HEK293 (cell line): ENCODE measurements at regions not wholly inside any gene's neighbourhood (a gene's known extent, or its start where the extent isn't known, plus 50 kb on each side); places are given as distances from the start of the nearest gene placed in this dataset.

Experiments used
- CTCF ChIA-PET: fragments of 350-600 bp; formaldehyde crosslinking; extraction: SDS; loops from one replicate; lab custom pipeline; 2021; ENCODE audit warnings: antibody characterized with exemption; lab: Yijun Ruan, JAX
- POLR2A ChIA-PET: fragments of 300-600 bp; formaldehyde crosslinking; extraction: SDS; loops from one replicate; lab custom pipeline; 2020; ENCODE audit warnings: antibody characterized with exemption, inconsistent platforms; lab: Yijun Ruan, JAX
- H3K27ac ChIP-seq: fragments of 200-500 bp; sonication (Bioruptor generic); 2 replicates; pipeline ENCODE4 v1.5.1; 2014; ENCODE audit warnings: low read depth, low read length, control low read depth, inconsistent platforms; ENCODE audit errors: extremely low read depth
- H3K36me3 ChIP-seq, 2 experiments: fragments of 200-500 bp in 1 of 2; sonication (Bioruptor generic) in 1 of 2; 1 replicate in 1 of 2; 2 replicates in 1 of 2; pipeline ENCODE4 v1.5.1; 2014 to 2017; ENCODE audit warnings: inconsistent platforms in 2 of 2, low read length in 2 of 2; ENCODE audit not compliant: control insufficient read depth in 2 of 2, insufficient read depth in 1 of 2
- H3K4me1 ChIP-seq: fragments of 200-500 bp; sonication (Bioruptor generic); 2 replicates; pipeline ENCODE4 v1.5.1; 2014; ENCODE audit warnings: mild to moderate bottlenecking, low read length, inconsistent platforms; ENCODE audit not compliant: control insufficient read depth, insufficient read depth
- H3K4me3 ChIP-seq: 2 replicates; pipeline ENCODE4 v1.5.1; 2011; ENCODE audit warnings: low read depth, mild to moderate bottlenecking, control low read depth, low read length, moderate library complexity
- H3K9me3 ChIP-seq: fragments of 200-500 bp; sonication (Bioruptor generic); 2 replicates; pipeline ENCODE4 v1.5.1; 2014; ENCODE audit warnings: low read depth, low read length, inconsistent platforms; ENCODE audit not compliant: control insufficient read depth, insufficient read depth
- HOXD13 ChIP-seq: sonication (generic); formaldehyde crosslinking; IDR thresholded peaks from 2 replicates; pipeline ENCODE4 v1.8.0; 2022; ENCODE audit warnings: missing genetic modification reagents, borderline replicate concordance
- MZF1 ChIP-seq: fragments of 450-650 bp; formaldehyde crosslinking; IDR thresholded peaks from 2 replicates; pipeline ENCODE4 v1.5.1; 2017; ENCODE audit warnings: missing biosample characterization, missing genetic modification characterization, borderline replicate concordance
- SETDB1 ChIP-seq: IDR thresholded peaks from one replicate; pipeline ENCODE4 v1.6.1; 2017; ENCODE audit warnings: mild to moderate bottlenecking, low read length, moderate library complexity, mixed read lengths; ENCODE audit not compliant: insufficient read length
- ZNF114 ChIP-seq: fragments of 450-650 bp; formaldehyde crosslinking; IDR thresholded peaks from 2 replicates; pipeline ENCODE4 v1.5.0; 2017; ENCODE audit warnings: missing biosample characterization, missing genetic modification characterization
- ZNF274 ChIP-seq, 2 experiments: fragments of 200-500 bp in 1 of 2; fragments of 450-650 bp in 1 of 2; sonication (Bioruptor generic) in 1 of 2; formaldehyde crosslinking in 1 of 2; IDR thresholded peaks; 2 replicates each; pipeline versions ENCODE4 v1.5.1 to v1.6.1; 2014 to 2016; ENCODE audit warnings: borderline replicate concordance in 1 of 2, inconsistent platforms in 1 of 2, low read length in 1 of 2, missing biosample characterization in 1 of 2, missing genetic modification characterization in 1 of 2
- ZNF324 ChIP-seq: fragments of 450-650 bp; formaldehyde crosslinking; IDR thresholded peaks from 2 replicates; pipeline ENCODE4 v1.5.1; 2016; ENCODE audit warnings: missing biosample characterization, missing genetic modification characterization
- ZNF354C ChIP-seq: fragments of 450-650 bp; formaldehyde crosslinking; IDR thresholded peaks from 2 replicates; pipeline ENCODE4 v1.5.1; 2016; ENCODE audit warnings: missing biosample characterization, missing genetic modification characterization, low read depth, borderline replicate concordance
- ZNF660 ChIP-seq: fragments of 450-650 bp; IDR thresholded peaks from 2 replicates; pipeline ENCODE4 v1.5.1; 2018; ENCODE audit warnings: missing biosample characterization, mild to moderate bottlenecking, missing genetic modification characterization
- ZNF664 ChIP-seq: fragments of 450-650 bp; formaldehyde crosslinking; IDR thresholded peaks from 2 replicates; pipeline ENCODE4 v1.5.1; 2016; ENCODE audit warnings: missing biosample characterization, missing genetic modification characterization
- ZNF837 ChIP-seq: fragments of 450-650 bp; formaldehyde crosslinking; IDR thresholded peaks from 2 replicates; pipeline ENCODE4 v1.5.1; 2016; ENCODE audit warnings: missing biosample characterization, missing genetic modification characterization
- TF ChIP-seq, protein P1 (sequence below): fragments of 450-650 bp; formaldehyde crosslinking; IDR thresholded peaks from 2 replicates; pipeline ENCODE4 v1.5.1; 2016; ENCODE audit warnings: missing biosample characterization, missing genetic modification characterization
- TF ChIP-seq, protein P2 (sequence below): fragments of 450-650 bp; formaldehyde crosslinking; IDR thresholded peaks from 2 replicates; pipeline ENCODE4 v1.5.1; 2016; ENCODE audit warnings: missing biosample characterization, missing genetic modification characterization
- TF ChIP-seq, protein P3 (sequence below): fragments of 450-650 bp; formaldehyde crosslinking; IDR thresholded peaks from 2 replicates; pipeline ENCODE4 v1.5.0; 2017; ENCODE audit warnings: missing biosample characterization, missing genetic modification characterization, borderline replicate concordance
- TF ChIP-seq, protein P4 (sequence below): fragments of 450-650 bp; formaldehyde crosslinking; IDR thresholded peaks from 2 replicates; pipeline ENCODE4 v1.5.1; 2016; ENCODE audit warnings: missing biosample characterization, missing genetic modification characterization
- TF ChIP-seq, protein P5 (sequence below): fragments of 450-650 bp; formaldehyde crosslinking; IDR thresholded peaks from 2 replicates; pipeline ENCODE4 v1.5.1; 2016; ENCODE audit warnings: missing biosample characterization, missing genetic modification characterization

DNA sequence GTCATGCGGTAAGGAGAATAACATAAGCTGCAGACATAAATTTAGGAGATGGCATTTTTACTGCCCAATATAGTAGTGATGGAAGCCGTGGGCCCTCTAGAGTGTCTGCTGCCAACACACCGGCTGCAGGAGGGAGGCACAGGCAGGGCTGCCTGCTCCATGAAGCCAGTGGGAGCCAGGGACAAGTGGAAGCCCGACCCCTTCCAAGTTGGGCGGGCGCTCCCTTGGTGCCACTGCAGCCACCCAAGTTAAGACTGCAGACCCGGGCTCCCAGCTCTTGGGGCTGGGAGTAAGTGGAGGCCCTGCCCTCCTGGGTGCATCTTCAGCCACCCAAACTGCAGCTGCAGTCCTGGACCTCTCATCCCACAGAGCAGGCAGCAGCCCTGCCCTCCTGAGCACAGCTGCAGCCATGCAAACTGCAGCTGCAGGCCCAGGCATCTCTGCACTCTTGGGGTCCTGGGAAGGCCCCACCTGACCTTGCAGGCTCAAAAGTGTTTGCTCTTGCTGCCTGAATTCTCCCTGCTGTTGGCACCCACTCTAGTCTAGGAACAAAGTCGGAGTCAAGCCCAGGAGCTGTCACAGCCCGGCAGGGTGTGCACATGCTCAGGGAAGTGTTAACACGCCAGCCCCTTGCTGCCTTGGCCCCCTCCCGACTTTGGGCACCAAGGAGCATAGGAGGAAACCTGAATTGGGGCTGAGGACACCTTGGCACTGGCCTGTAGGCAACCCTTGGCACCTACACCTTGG is 437.2 kb upstream of the PRMT6 start:
- Histone ChIP-seq H3K4me3 (no peak overlapping the region), H3K36me3 (no peaks in the 10 kb centered on the region), H3K4me1 (no peaks in the 10 kb centered on the region), H3K9me3 (no peaks in the 10 kb centered on the region), H3K27ac (no peak overlapping the region)
- ChIA-PET POLR2A (no interaction called here), CTCF (no interaction called here)
- TF ChIP-seq, protein P1, sequence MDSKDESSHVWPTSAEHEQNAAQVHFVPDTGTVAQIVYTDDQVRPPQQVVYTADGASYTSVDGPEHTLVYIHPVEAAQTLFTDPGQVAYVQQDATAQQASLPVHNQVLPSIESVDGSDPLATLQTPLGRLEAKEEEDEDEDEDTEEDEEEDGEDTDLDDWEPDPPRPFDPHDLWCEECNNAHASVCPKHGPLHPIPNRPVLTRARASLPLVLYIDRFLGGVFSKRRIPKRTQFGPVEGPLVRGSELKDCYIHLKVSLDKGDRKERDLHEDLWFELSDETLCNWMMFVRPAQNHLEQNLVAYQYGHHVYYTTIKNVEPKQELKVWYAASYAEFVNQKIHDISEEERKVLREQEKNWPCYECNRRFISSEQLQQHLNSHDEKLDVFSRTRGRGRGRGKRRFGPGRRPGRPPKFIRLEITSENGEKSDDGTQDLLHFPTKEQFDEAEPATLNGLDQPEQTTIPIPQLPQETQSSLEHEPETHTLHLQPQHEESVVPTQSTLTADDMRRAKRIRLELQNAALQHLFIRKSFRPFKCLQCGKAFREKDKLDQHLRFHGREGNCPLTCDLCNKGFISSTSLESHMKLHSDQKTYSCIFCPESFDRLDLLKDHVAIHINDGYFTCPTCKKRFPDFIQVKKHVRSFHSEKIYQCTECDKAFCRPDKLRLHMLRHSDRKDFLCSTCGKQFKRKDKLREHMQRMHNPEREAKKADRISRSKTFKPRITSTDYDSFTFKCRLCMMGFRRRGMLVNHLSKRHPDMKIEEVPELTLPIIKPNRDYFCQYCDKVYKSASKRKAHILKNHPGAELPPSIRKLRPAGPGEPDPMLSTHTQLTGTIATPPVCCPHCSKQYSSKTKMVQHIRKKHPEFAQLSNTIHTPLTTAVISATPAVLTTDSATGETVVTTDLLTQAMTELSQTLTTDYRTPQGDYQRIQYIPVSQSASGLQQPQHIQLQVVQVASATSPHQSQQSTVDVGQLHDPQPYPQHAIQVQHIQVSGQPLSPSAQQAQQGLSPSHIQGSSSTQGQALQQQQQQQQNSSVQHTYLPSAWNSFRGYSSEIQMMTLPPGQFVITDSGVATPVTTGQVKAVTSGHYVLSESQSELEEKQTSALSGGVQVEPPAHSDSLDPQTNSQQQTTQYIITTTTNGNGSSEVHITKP (tag by site-specific recombination), result no peak
- TF ChIP-seq ZNF114 (no peak), ZNF354C (tag by site-specific recombination) (no peak), ZNF837 (no peak), HOXD13 (CRISPR knock-in tag) (no peak), SETDB1 (no peak), ZNF664 (tag by site-specific recombination) (no peak), ZNF274 (IDR thresholded peaks at IDR 0.05; ENCODE audit: low read length) (no peak), ZNF274 (tag by site-specific recombination; IDR thresholded peaks at IDR 0.05; ENCODE audit: borderline replicate concordance) (no peak), MZF1 (no peak), ZNF660 (tag by site-specific recombination) (no peak), ZNF324 (no peak)
- TF ChIP-seq, protein P2, sequence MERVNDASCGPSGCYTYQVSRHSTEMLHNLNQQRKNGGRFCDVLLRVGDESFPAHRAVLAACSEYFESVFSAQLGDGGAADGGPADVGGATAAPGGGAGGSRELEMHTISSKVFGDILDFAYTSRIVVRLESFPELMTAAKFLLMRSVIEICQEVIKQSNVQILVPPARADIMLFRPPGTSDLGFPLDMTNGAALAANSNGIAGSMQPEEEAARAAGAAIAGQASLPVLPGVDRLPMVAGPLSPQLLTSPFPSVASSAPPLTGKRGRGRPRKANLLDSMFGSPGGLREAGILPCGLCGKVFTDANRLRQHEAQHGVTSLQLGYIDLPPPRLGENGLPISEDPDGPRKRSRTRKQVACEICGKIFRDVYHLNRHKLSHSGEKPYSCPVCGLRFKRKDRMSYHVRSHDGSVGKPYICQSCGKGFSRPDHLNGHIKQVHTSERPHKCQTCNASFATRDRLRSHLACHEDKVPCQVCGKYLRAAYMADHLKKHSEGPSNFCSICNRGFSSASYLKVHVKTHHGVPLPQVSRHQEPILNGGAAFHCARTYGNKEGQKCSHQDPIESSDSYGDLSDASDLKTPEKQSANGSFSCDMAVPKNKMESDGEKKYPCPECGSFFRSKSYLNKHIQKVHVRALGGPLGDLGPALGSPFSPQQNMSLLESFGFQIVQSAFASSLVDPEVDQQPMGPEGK, result no peak
- TF ChIP-seq, protein P3, sequence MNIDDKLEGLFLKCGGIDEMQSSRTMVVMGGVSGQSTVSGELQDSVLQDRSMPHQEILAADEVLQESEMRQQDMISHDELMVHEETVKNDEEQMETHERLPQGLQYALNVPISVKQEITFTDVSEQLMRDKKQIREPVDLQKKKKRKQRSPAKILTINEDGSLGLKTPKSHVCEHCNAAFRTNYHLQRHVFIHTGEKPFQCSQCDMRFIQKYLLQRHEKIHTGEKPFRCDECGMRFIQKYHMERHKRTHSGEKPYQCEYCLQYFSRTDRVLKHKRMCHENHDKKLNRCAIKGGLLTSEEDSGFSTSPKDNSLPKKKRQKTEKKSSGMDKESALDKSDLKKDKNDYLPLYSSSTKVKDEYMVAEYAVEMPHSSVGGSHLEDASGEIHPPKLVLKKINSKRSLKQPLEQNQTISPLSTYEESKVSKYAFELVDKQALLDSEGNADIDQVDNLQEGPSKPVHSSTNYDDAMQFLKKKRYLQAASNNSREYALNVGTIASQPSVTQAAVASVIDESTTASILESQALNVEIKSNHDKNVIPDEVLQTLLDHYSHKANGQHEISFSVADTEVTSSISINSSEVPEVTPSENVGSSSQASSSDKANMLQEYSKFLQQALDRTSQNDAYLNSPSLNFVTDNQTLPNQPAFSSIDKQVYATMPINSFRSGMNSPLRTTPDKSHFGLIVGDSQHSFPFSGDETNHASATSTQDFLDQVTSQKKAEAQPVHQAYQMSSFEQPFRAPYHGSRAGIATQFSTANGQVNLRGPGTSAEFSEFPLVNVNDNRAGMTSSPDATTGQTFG, result no peak
- TF ChIP-seq, protein P4, sequence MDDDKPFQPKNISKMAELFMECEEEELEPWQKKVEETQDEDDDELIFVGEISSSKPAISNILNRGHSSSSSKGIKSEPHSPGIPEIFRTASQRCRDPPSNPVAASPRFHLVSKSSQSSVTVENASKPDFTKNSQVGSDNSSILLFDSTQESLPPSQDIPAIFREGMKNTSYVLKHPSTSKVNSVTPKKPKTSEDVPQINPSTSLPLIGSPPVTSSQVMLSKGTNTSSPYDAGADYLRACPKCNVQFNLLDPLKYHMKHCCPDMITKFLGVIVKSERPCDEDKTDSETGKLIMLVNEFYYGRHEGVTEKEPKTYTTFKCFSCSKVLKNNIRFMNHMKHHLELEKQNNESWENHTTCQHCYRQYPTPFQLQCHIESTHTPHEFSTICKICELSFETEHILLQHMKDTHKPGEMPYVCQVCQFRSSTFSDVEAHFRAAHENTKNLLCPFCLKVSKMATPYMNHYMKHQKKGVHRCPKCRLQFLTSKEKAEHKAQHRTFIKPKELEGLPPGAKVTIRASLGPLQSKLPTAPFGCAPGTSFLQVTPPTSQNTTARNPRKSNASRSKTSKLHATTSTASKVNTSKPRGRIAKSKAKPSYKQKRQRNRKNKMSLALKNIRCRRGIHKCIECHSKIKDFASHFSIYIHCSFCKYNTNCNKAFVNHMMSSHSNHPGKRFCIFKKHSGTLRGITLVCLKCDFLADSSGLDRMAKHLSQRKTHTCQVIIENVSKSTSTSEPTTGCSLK (tag by site-specific recombination), result no peak
- TF ChIP-seq, protein P5, sequence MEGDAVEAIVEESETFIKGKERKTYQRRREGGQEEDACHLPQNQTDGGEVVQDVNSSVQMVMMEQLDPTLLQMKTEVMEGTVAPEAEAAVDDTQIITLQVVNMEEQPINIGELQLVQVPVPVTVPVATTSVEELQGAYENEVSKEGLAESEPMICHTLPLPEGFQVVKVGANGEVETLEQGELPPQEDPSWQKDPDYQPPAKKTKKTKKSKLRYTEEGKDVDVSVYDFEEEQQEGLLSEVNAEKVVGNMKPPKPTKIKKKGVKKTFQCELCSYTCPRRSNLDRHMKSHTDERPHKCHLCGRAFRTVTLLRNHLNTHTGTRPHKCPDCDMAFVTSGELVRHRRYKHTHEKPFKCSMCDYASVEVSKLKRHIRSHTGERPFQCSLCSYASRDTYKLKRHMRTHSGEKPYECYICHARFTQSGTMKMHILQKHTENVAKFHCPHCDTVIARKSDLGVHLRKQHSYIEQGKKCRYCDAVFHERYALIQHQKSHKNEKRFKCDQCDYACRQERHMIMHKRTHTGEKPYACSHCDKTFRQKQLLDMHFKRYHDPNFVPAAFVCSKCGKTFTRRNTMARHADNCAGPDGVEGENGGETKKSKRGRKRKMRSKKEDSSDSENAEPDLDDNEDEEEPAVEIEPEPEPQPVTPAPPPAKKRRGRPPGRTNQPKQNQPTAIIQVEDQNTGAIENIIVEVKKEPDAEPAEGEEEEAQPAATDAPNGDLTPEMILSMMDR (tag by site-specific recombination), result no peak
